ENCODE measurements at regions not wholly inside any gene's neighbourhood (a gene's known extent, or its start where the extent isn't known, plus 50 kb on each side); places are given as distances from the start of the nearest gene placed in this dataset.

DNA sequence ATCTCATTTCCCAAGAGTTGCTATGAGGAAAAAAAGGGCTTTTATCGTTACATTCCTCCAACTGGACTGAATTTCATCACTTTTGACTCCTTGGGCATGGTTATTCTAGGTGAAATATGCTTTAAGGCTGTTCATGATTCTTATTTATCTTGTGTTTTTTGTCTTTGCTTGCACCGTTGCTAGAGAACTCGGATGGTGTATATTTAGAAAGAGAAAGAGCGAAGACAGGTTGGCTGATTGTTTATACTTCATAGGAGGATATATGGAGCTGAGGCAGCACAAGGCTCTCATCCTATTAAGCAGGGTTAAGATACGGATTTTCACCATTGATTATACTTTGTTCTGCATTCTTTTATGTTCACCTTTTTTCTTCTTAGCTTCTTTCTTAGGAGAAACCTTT, 94.9 kb upstream of the GEMIN8 start:
- no peak for TF ChIP-seq EZH2 (IDR thresholded peaks at IDR 0.05; ENCODE audit: low read length, unreplicated experiment)
- TF ChIP-seq, protein P1, sequence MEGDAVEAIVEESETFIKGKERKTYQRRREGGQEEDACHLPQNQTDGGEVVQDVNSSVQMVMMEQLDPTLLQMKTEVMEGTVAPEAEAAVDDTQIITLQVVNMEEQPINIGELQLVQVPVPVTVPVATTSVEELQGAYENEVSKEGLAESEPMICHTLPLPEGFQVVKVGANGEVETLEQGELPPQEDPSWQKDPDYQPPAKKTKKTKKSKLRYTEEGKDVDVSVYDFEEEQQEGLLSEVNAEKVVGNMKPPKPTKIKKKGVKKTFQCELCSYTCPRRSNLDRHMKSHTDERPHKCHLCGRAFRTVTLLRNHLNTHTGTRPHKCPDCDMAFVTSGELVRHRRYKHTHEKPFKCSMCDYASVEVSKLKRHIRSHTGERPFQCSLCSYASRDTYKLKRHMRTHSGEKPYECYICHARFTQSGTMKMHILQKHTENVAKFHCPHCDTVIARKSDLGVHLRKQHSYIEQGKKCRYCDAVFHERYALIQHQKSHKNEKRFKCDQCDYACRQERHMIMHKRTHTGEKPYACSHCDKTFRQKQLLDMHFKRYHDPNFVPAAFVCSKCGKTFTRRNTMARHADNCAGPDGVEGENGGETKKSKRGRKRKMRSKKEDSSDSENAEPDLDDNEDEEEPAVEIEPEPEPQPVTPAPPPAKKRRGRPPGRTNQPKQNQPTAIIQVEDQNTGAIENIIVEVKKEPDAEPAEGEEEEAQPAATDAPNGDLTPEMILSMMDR (conservative IDR thresholded peaks at IDR 0.05; ENCODE audit: low read depth, low read length), result no peak
